NCI-H1417 treated with DMSO at 0.1 percent for 48 hours (cell line): ENCODE measurements at regions not wholly inside any gene's neighbourhood (a gene's known extent, or its start where the extent isn't known, plus 50 kb on each side); places are given as distances from the start of the nearest gene placed in this dataset.

Source experiments
- DNase-seq: peaks from one replicate; lab custom pipeline; 2025; lab: John Stamatoyannopoulos, UW

DNA sequence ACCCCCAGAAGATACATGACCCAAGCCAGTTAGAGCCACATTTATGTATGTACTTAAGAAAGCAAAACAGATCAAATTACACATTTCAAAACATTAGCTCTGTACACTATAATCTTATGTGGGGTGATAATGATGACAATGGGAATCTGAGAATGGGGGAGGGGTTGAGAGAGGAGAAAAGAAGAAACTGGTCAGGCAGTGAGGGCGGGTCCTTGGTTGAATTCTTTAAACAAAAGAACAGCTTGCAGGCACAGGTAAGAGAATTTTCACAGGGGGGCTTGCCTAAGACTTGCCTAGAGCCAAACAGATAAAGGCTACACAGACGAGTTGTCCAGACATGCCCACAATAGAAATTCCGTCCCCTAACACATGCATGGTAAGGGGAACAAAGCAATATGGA is 76.8 kb upstream of the PTER start:
- no peak for DNase-seq

DNA sequence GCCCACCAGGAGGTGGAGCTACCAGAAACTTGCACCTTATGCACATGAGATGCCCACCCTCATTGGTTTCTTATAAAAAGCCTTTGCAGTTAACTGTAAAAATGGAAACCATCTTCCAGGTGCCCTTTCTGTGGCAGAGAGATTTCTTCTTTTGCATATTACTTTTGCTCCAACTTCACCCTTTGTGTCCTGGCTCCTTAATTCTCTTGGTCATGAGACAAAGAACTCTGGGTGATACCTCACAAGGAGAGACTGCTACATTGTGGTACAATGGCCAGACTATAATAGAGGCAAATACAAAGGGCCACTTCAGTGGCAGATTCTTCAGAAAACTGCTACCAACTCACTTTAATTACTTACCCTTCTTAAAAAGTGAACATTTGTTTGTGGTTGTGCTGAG is 76.4 kb upstream of the PTER start:
- DNase-seq: no peak

DNA sequence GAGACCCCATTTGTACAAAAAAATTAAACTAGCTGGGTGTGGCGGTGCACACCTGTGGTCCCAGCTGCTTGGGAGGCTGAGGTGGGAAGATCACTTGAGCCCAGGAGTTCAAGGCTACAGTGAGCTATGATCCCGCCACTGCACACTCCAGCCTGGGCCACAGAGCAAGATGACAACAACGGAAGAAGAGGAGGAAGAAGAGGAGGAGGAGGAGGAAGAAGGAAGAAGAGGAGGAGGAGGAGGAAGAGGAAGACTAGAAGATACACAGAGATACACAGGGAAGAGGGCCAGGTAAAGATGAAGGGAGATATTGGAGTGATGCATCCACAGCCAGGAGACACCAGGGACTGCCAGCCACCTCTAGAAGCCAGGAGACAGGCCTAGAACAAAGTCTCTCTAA is 75.7 kb upstream of the PTER start:
- DNase-seq: no peak

DNA sequence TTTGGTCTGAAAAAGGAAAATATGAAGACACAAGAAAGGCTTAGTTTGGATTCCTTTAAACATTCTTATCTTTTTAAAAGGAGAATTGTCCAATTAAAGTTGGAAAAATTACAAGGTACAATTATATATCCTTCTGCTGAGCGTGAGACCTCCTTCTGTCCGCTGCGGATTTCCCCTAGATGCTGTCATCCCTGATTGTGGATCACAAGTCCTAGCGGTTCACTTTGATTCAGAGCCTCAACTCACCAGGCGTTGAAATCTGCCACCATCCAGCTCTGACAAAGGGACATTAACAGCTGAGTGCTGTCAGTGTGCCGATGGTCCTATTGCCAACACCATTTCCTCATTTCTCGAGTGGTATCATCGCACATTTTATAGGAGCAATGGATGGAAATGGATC is 73.1 kb upstream of the PTER start:
- DNase-seq: no peak

DNA sequence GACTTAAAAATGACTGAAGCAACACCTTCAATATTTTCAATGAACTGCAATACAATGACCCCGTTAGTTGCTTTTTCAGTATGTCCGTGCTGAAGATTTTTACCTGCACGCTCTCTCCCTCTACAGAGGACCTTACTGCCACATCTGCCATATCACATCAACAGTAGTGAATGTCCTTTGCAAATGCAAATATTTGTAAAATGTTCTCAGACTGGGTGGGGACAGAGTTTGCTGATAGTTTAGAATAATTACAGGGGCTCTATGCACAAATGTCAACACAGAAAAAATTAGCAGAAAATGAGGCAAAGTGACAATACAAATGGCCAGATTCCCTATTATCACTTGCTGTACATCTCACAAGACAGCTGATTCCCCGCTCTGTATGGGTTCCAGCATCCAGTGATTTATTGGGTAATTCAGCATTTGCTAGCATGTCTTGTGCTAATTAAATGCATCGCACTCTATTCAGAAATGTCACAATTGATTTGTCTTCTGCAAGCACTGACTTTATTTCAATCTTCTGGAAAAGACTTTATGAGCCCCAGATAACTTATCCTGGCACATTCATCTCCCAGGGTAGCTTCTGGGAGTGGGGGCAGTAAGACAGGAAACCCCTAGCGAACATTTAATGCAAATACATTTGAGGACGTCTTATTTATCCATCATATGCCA is 69.1 kb upstream of the PTER start:
- peak; percentile 48 for DNase-seq

DNA sequence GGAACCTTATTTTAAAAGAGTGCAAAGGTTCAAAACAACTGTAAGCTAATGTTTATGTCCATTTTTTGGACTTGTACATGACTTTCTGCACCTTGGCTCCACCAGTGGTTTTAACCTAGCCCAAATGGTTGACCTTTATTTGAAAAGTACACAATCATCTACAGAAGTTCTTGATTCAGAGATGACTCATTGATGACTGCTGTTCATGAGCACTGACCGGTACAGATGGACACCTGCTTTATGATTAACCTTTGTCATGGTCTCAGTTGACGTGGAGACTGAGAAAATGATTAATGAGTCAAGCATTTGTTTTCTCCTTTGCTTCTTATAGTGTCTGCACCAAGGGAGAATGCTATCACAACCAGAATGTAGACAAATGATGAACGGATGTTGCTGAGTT is 55.7 kb upstream of the PTER start:
- DNase-seq: peak; percentile 5

DNA sequence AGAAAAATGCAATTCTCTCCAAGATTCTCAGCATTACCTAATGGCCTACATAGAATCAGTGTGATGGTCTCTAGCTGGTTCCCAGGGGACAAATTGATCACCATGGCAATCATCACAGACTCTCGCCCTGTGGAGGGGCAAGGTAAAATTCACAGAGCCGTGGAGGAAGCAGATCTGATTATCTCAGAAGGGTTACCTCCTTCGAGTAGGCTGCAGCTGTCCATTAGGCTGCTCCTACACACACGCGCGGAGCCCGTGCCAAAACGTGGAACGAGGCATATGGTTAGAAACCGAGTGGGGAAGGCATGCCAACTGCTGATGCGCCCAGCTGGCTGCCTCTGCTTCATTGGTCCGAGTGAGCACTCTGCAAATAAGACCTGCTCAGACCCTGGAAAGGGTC is 52.8 kb upstream of the PTER start:
- DNase-seq: no peak

DNA sequence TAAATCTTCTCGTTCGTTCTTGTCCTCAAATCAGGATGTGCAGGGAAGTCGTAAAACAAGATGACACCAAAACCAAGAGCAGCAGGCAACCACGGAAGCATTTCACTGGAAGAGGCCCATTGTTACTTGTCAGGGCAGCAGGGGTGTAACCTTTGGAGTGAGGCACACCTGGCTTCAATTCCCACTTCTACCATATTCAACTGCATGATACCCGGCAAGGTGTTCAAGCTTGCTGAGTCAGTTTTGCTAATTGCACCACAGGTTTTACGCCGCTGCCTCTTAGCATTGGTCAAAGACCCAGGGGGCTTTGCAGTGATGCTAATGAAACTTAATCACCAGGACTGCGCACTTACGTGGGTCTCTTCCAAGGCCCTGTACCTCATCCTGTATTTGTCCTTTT is 50.0 kb upstream of the PTER start:
- no peak for DNase-seq
